ENCODE measurements at regions not wholly inside any gene's neighbourhood (a gene's known extent, or its start where the extent isn't known, plus 50 kb on each side); places are given as distances from the start of the nearest gene placed in this dataset.

- no peak for TF ChIP-seq POLR2A (IDR thresholded peaks at IDR 0.05; ENCODE audit: low read depth)
- no peak for TF ChIP-seq CTCF (IDR thresholded peaks at IDR 0.05)
Measured at GRCh38 chr10:106355450-106355849, 809.1 kb downstream of the SORCS1 start.

Measured in esophagus muscularis mucosa (tissue), 3 donors.